IMR-90 (cell line): ENCODE measurements at regions not wholly inside any gene's neighbourhood (a gene's known extent, or its start where the extent isn't known, plus 50 kb on each side); places are given as distances from the start of the nearest gene placed in this dataset.
"Not testable (repeated sequence)": the region's sequence is repeated elsewhere in the genome, so short reads cannot be mapped to it uniquely, and the experiment has no call there.

Source experiments
- BHLHE40 ChIP-seq: fragments of 150-350 bp; IDR thresholded peaks from 2 replicates; pipeline ENCODE4 v1.6.1; 2016; ENCODE audit warnings: mild to moderate bottlenecking, low read depth, low read length
- CEBPB ChIP-seq: IDR thresholded peaks from 2 replicates; pipeline ENCODE4 v1.6.1; 2012; ENCODE audit warnings: low read depth, low read length, improper control_type of control experiment
- CTCF ChIP-seq: conservative IDR thresholded peaks from 2 replicates; pipeline ENCODE4 v1.5.1; 2012; ENCODE audit warnings: mild to moderate bottlenecking, low read depth, low read length, improper control_type of control experiment
- ELK1 ChIP-seq: fragments of 150-350 bp; IDR thresholded peaks from 2 replicates; pipeline ENCODE4 v1.6.1; 2016; ENCODE audit warnings: low read depth, mild to moderate bottlenecking, low read length, moderate library complexity, borderline replicate concordance
- FOS ChIP-seq: fragments of 150-350 bp; IDR thresholded peaks from 2 replicates; pipeline ENCODE4 v1.6.1; 2016; ENCODE audit warnings: low read depth, low read length
- MAFK ChIP-seq: IDR thresholded peaks from 2 replicates; pipeline ENCODE4 v1.6.1; 2012; ENCODE audit warnings: low read depth, low read length, improper control_type of control experiment
- MAZ ChIP-seq: IDR thresholded peaks from 2 replicates; pipeline ENCODE4 v1.6.1; 2012; ENCODE audit warnings: low read depth, mild to moderate bottlenecking, low read length, improper control_type of control experiment, moderate library complexity, borderline replicate concordance
- MXI1 ChIP-seq: IDR thresholded peaks from 2 replicates; pipeline ENCODE4 v1.6.1; 2012; ENCODE audit warnings: low read depth, mild to moderate bottlenecking, low read length, moderate library complexity, borderline replicate concordance
- POLR2A ChIP-seq: IDR thresholded peaks from 2 replicates; pipeline ENCODE4 v1.6.1; 2012; ENCODE audit warnings: mild to moderate bottlenecking, low read depth, low read length
- RAD21 ChIP-seq: IDR thresholded peaks from 2 replicates; pipeline ENCODE4 v1.6.1; 2012; ENCODE audit warnings: low read length, improper control_type of control experiment
- RCOR1 ChIP-seq: IDR thresholded peaks from 2 replicates; pipeline ENCODE4 v1.6.1; 2012; ENCODE audit warnings: mild to moderate bottlenecking, low read length, improper control_type of control experiment; ENCODE audit not compliant: insufficient replicate concordance
- RFX5 ChIP-seq: IDR thresholded peaks from 2 replicates; pipeline ENCODE4 v1.8.0; 2012; ENCODE audit warnings: low read depth, mild to moderate bottlenecking, low read length, moderate library complexity
- SMC3 ChIP-seq: fragments of 150-350 bp; IDR thresholded peaks from 2 replicates; pipeline ENCODE4 v1.6.1; 2016; ENCODE audit warnings: low read depth, mild to moderate bottlenecking, antibody characterized with exemption, low read length, moderate library complexity
- USF2 ChIP-seq: fragments of 150-350 bp; IDR thresholded peaks from 2 replicates; pipeline ENCODE4 v1.6.1; 2017; ENCODE audit warnings: mild to moderate bottlenecking, antibody characterized with exemption, low read length, low read depth

- TF ChIP-seq MAZ, USF2, FOS, CTCF, POLR2A, MXI1, RFX5, CEBPB, SMC3, RCOR1, MAFK, RAD21, BHLHE40, ELK1: not testable (repeated sequence)
These were observed 133.7 kb downstream of the GTF2IRD2B start for GRCh38 chr7:75226102-75226501.
